PC-9 (cell line): ENCODE measurements at regions not wholly inside any gene's neighbourhood (a gene's known extent, or its start where the extent isn't known, plus 50 kb on each side); places are given as distances from the start of the nearest gene placed in this dataset.

Experiments
- EZH2 ChIP-seq: fragments of 200-600 bp; sonication (generic); IDR thresholded peaks from 2 replicates; pipeline ENCODE4 v1.8.0; 2017; ENCODE audit warnings: antibody characterized with exemption, low read depth
- TF ChIP-seq, protein P1 (sequence below): fragments of 200-600 bp; sonication (generic); conservative IDR thresholded peaks from 2 replicates; pipeline ENCODE4 v1.6.1; 2017; ENCODE audit warnings: mixed run types, antibody characterized with exemption, mild to moderate bottlenecking, moderate library complexity

DNA sequence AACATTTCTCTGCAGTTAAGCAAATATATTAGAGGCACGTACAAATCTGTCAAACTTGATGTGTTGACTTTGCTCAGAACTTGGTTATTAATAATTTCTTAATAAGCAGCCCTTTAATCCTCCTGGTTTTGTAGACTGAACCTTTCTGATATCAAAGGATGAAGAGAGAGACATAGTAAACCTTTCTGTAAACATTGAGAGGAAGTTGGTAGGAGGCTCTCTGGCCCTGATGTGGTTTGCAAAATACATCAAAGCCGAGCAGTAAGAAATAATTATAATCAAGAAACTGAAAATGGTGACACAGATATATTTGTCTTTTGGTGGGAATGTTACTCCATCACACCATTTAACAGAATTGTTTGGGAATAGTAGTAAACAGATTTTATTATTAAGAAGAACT, 111.9 kb downstream of the OXSM start:
- TF ChIP-seq, protein P1, sequence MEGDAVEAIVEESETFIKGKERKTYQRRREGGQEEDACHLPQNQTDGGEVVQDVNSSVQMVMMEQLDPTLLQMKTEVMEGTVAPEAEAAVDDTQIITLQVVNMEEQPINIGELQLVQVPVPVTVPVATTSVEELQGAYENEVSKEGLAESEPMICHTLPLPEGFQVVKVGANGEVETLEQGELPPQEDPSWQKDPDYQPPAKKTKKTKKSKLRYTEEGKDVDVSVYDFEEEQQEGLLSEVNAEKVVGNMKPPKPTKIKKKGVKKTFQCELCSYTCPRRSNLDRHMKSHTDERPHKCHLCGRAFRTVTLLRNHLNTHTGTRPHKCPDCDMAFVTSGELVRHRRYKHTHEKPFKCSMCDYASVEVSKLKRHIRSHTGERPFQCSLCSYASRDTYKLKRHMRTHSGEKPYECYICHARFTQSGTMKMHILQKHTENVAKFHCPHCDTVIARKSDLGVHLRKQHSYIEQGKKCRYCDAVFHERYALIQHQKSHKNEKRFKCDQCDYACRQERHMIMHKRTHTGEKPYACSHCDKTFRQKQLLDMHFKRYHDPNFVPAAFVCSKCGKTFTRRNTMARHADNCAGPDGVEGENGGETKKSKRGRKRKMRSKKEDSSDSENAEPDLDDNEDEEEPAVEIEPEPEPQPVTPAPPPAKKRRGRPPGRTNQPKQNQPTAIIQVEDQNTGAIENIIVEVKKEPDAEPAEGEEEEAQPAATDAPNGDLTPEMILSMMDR, result no peak
- TF ChIP-seq EZH2, result no peak
